ENCODE measurements at regions not wholly inside any gene's neighbourhood (a gene's known extent, or its start where the extent isn't known, plus 50 kb on each side); places are given as distances from the start of the nearest gene placed in this dataset.

GRCh38 chr14:34252227-34252626 is 209.8 kb downstream of the SPTSSA start:
- no peaks in the 10 kb centered on the region for H3K4me1 Mint-ChIP-seq (ENCODE audit: low read depth)
- H3K4me3 Mint-ChIP-seq = no peak overlapping the region
- H3K27me3 Mint-ChIP-seq = no peaks in the 10 kb centered on the region
- Histone ChIP-seq H3K9me3 (ENCODE audit: control insufficient read depth in 1 of 2, insufficient read depth in 1 of 2, low read length in 2 of 2) (no peaks in the 10 kb centered on the region), H3K36me3 (ENCODE audit: insufficient read depth, low read length) (no peaks in the 10 kb centered on the region), H3K4me3 (ENCODE audit: low read length) (no peak overlapping the region), H3K27me3 (ENCODE audit: control insufficient read depth in 1 of 2, insufficient read depth in 2 of 2, low read length in 2 of 2) (no peaks in the 10 kb centered on the region), H3K4me1 (ENCODE audit: insufficient read depth, low read length) (no peaks in the 10 kb centered on the region), H3K27ac (ENCODE audit: low read depth in 1 of 2, low read length in 2 of 2) (no peak overlapping the region)
- no peak for DNase-seq
- no peak overlapping the region for H3K27ac Mint-ChIP-seq
- no peak for ATAC-seq (ENCODE audit: poor library complexity)
- ChIA-PET POLR2A (no interaction called here), CTCF (no interaction called here)
- TF ChIP-seq, protein P1, sequence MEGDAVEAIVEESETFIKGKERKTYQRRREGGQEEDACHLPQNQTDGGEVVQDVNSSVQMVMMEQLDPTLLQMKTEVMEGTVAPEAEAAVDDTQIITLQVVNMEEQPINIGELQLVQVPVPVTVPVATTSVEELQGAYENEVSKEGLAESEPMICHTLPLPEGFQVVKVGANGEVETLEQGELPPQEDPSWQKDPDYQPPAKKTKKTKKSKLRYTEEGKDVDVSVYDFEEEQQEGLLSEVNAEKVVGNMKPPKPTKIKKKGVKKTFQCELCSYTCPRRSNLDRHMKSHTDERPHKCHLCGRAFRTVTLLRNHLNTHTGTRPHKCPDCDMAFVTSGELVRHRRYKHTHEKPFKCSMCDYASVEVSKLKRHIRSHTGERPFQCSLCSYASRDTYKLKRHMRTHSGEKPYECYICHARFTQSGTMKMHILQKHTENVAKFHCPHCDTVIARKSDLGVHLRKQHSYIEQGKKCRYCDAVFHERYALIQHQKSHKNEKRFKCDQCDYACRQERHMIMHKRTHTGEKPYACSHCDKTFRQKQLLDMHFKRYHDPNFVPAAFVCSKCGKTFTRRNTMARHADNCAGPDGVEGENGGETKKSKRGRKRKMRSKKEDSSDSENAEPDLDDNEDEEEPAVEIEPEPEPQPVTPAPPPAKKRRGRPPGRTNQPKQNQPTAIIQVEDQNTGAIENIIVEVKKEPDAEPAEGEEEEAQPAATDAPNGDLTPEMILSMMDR (IDR thresholded peaks at IDR 0.05) = no peak
- intact Hi-C loops (cut with DNase I, micrococcal nuclease) = no loop called here
- no peaks in the 10 kb centered on the region for H3K9me3 Mint-ChIP-seq
- no peaks in the 10 kb centered on the region for H3K36me3 Mint-ChIP-seq (ENCODE audit: low read depth)

DNA sequence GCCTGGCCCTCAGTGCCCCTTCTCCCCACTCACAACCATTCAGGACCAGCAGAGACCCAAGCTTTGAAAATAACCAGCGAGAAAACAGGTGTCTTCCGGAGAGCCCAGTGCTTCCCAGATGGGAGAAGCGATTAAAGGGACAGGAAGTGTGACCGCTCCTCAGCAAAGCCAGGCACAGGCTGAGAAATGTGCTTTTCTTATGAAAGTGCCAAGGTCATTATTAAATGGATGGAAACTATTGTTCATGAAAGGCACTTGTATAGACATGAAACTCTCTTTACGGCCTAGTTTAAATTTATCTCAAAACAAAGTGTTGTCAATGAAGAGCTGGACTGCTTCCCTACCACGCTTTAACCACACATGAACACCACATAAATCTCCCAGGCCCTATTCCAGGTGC is 210.4 kb downstream of the SPTSSA start:
- TF ChIP-seq, protein P1 (IDR thresholded peaks at IDR 0.05) = no peak
- no peak overlapping the region for H3K4me3 ChIP-seq (ENCODE audit: low read length)
- H3K4me1 Mint-ChIP-seq (ENCODE audit: low read depth) = no peaks in the 10 kb centered on the region
- no peaks in the 10 kb centered on the region for H3K9me3 Mint-ChIP-seq
- no peaks in the 10 kb centered on the region for H3K4me1 ChIP-seq (ENCODE audit: insufficient read depth, low read length)
- H3K27ac Mint-ChIP-seq = no peak overlapping the region
- POLR2A ChIA-PET = no interaction called here
- H3K36me3 Mint-ChIP-seq (ENCODE audit: low read depth) = no peaks in the 10 kb centered on the region
- ATAC-seq (ENCODE audit: poor library complexity) (no peak), DNase-seq (no peak)
- peaks cover 0 to 4% of the 10 kb centered on the region in 2 experiments for H3K27me3 ChIP-seq (ENCODE audit: control insufficient read depth in 1 of 2, insufficient read depth in 2 of 2, low read length in 2 of 2)
- H3K4me3 Mint-ChIP-seq = no peak overlapping the region
- H3K9me3 ChIP-seq (ENCODE audit: control insufficient read depth in 1 of 2, insufficient read depth in 1 of 2, low read length in 2 of 2) = no peaks in the 10 kb centered on the region
- CTCF ChIA-PET = no interaction called here
- H3K36me3 ChIP-seq (ENCODE audit: insufficient read depth, low read length) = no peaks in the 10 kb centered on the region
- H3K27ac ChIP-seq (ENCODE audit: low read depth in 1 of 2, low read length in 2 of 2) = no peak overlapping the region
- intact Hi-C loops (cut with DNase I, micrococcal nuclease) = no loop called here
- H3K27me3 Mint-ChIP-seq = peaks cover under 1% of the 10 kb centered on the region

GRCh38 chr14:34250959-34251358 is 211.1 kb downstream of the SPTSSA start:
- ATAC-seq (ENCODE audit: poor library complexity) = no peak
- Mint-ChIP-seq H3K9me3 (no peaks in the 10 kb centered on the region), H3K27me3 (peaks cover 6% of the 10 kb centered on the region), H3K27ac (no peak overlapping the region), H3K4me1 (ENCODE audit: low read depth) (no peaks in the 10 kb centered on the region), H3K4me3 (no peak overlapping the region), H3K36me3 (ENCODE audit: low read depth) (no peaks in the 10 kb centered on the region)
- intact Hi-C loops (cut with DNase I, micrococcal nuclease) = no loop called here
- no peak for DNase-seq
- CTCF ChIA-PET = no interaction called here
- POLR2A ChIA-PET = no interaction called here
- TF ChIP-seq, protein P1 (IDR thresholded peaks at IDR 0.05) = no peak
- Histone ChIP-seq H3K36me3 (ENCODE audit: insufficient read depth, low read length) (no peaks in the 10 kb centered on the region), H3K4me1 (ENCODE audit: insufficient read depth, low read length) (no peaks in the 10 kb centered on the region), H3K27me3 (ENCODE audit: control insufficient read depth in 1 of 2, insufficient read depth in 2 of 2, low read length in 2 of 2) (peaks cover 0 to 5% of the 10 kb centered on the region in 2 experiments), H3K27ac (ENCODE audit: low read depth in 1 of 2, low read length in 2 of 2) (no peak overlapping the region), H3K4me3 (ENCODE audit: low read length) (no peak overlapping the region), H3K9me3 (ENCODE audit: control insufficient read depth in 1 of 2, insufficient read depth in 1 of 2, low read length in 2 of 2) (no peaks in the 10 kb centered on the region)
